RWPE2 (cell line): ENCODE measurements at regions not wholly inside any gene's neighbourhood (a gene's known extent, or its start where the extent isn't known, plus 50 kb on each side); places are given as distances from the start of the nearest gene placed in this dataset.
A peak's percentile ranks its signal among the peaks of the same experiment; 100 is the strongest.

ENCODE experiments used
- ATAC-seq: fragments of 200-7000 bp; cut with Tn5 transposase; 3 replicates; pipeline ENCODE4 v1.9.1; 2021; ENCODE audit warnings: low read depth
- DNase-seq: peaks from one replicate; pipeline ENCODE4 v3.0.0-alpha.2; 2020; ENCODE audit warnings: low spot score
- H3K27ac ChIP-seq: fragments of 450-650 bp; 2 replicates; pipeline ENCODE4 v1.5.1; 2017; ENCODE audit warnings: mild to moderate bottlenecking; ENCODE audit not compliant: poor library complexity, severe bottlenecking
- H3K27me3 ChIP-seq: fragments of 250-450 bp; sonication (Bioruptor Pico); 2 replicates; pipeline ENCODE4 v1.5.1; 2021; ENCODE audit warnings: mild to moderate bottlenecking, moderate library complexity; ENCODE audit not compliant: insufficient read depth, poor library complexity, severe bottlenecking
- H3K36me3 ChIP-seq: fragments of 250-450 bp; sonication (Bioruptor Pico); 2 replicates; pipeline ENCODE4 v1.5.1; 2020; ENCODE audit warnings: low read depth, mild to moderate bottlenecking, moderate library complexity
- H3K4me1 ChIP-seq: fragments of 250-450 bp; sonication (Bioruptor Pico); 2 replicates; pipeline ENCODE4 v1.5.1; 2021; ENCODE audit warnings: mild to moderate bottlenecking, moderate library complexity; ENCODE audit not compliant: insufficient read depth, poor library complexity, severe bottlenecking
- H3K4me3 ChIP-seq: fragments of 250-450 bp; sonication (Bioruptor Pico); 2 replicates; pipeline ENCODE4 v1.5.1; 2021; ENCODE audit warnings: mild to moderate bottlenecking, moderate library complexity; ENCODE audit not compliant: severe bottlenecking
- H3K9me3 ChIP-seq: fragments of 250-450 bp; sonication (Bioruptor Pico); 2 replicates; pipeline ENCODE4 v1.5.1; 2021; ENCODE audit warnings: mild to moderate bottlenecking, moderate library complexity; ENCODE audit not compliant: severe bottlenecking
- TF ChIP-seq, protein P1 (sequence below): fragments of 450-650 bp; IDR thresholded peaks from one replicate; pipeline ENCODE4 v1.5.1; 2017; ENCODE audit warnings: mild to moderate bottlenecking, moderate library complexity; ENCODE audit not compliant: poor library complexity, severe bottlenecking

- TF ChIP-seq, protein P1, sequence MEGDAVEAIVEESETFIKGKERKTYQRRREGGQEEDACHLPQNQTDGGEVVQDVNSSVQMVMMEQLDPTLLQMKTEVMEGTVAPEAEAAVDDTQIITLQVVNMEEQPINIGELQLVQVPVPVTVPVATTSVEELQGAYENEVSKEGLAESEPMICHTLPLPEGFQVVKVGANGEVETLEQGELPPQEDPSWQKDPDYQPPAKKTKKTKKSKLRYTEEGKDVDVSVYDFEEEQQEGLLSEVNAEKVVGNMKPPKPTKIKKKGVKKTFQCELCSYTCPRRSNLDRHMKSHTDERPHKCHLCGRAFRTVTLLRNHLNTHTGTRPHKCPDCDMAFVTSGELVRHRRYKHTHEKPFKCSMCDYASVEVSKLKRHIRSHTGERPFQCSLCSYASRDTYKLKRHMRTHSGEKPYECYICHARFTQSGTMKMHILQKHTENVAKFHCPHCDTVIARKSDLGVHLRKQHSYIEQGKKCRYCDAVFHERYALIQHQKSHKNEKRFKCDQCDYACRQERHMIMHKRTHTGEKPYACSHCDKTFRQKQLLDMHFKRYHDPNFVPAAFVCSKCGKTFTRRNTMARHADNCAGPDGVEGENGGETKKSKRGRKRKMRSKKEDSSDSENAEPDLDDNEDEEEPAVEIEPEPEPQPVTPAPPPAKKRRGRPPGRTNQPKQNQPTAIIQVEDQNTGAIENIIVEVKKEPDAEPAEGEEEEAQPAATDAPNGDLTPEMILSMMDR, result no peak
- H3K27me3 ChIP-seq, result no peaks in the 10 kb centered on the region
- H3K27ac ChIP-seq, result no peak overlapping the region
- peak; percentile 66; the same call in 1 of the 3 replicates for ATAC-seq
- no peaks in the 10 kb centered on the region for H3K9me3 ChIP-seq
- no peaks in the 10 kb centered on the region for H3K36me3 ChIP-seq
- no peak overlapping the region for H3K4me3 ChIP-seq
- no peak for DNase-seq
- no peaks in the 10 kb centered on the region for H3K4me1 ChIP-seq
These were observed 171.4 kb upstream of the NFIB start for GRCh38 chr9:14485366-14485765.

GRCh38 chr9:14482856-14483255 lies 168.9 kb upstream of the NFIB start:
- ATAC-seq, result no peak
- no peak overlapping the region for H3K27ac ChIP-seq
- DNase-seq, result no peak
- TF ChIP-seq, protein P1, result no peak
- H3K4me1 ChIP-seq, result no peaks in the 10 kb centered on the region
- H3K4me3 ChIP-seq, result no peak overlapping the region
- no peaks in the 10 kb centered on the region for H3K36me3 ChIP-seq
- H3K27me3 ChIP-seq, result no peaks in the 10 kb centered on the region
- H3K9me3 ChIP-seq, result no peaks in the 10 kb centered on the region

- Histone ChIP-seq H3K4me3 (no peak overlapping the region), H3K36me3 (no peaks in the 10 kb centered on the region), H3K27ac (no peak overlapping the region), H3K4me1 (no peaks in the 10 kb centered on the region), H3K27me3 (no peaks in the 10 kb centered on the region), H3K9me3 (no peaks in the 10 kb centered on the region)
- DNase-seq (no peak), ATAC-seq (no peak)
- TF ChIP-seq, protein P1, result no peak
These were observed 166.6 kb upstream of the NFIB start for GRCh38 chr9:14480526-14480925.

- DNase-seq (no peak), ATAC-seq (no peak)
- Histone ChIP-seq H3K36me3 (no peaks in the 10 kb centered on the region), H3K4me1 (no peaks in the 10 kb centered on the region), H3K4me3 (no peak overlapping the region), H3K9me3 (no peaks in the 10 kb centered on the region), H3K27ac (no peak overlapping the region), H3K27me3 (no peaks in the 10 kb centered on the region)
- TF ChIP-seq, protein P1, result no peak
These were observed 165.2 kb upstream of the NFIB start for GRCh38 chr9:14479163-14479560.

- ATAC-seq (no peak), DNase-seq (no peak)
- Histone ChIP-seq H3K27ac (no peak overlapping the region), H3K4me3 (no peak overlapping the region), H3K27me3 (no peaks in the 10 kb centered on the region), H3K4me1 (no peaks in the 10 kb centered on the region), H3K36me3 (no peaks in the 10 kb centered on the region), H3K9me3 (no peaks in the 10 kb centered on the region)
- TF ChIP-seq, protein P1, result no peak
These were observed 164.5 kb upstream of the NFIB start for GRCh38 chr9:14478175-14479162.
